MM.1S (cell line): ENCODE measurements at regions not wholly inside any gene's neighbourhood (a gene's known extent, or its start where the extent isn't known, plus 50 kb on each side); places are given as distances from the start of the nearest gene placed in this dataset.

Experiments
- DNase-seq: peaks from one replicate; pipeline ENCODE4 v3.0.0-alpha.2; 2015
- H2AFZ ChIP-seq: fragments of 300-600 bp; sonication (generic); 2 replicates; pipeline ENCODE4 v1.6.0; 2016; ENCODE audit warnings: antibody characterized with exemption, low read length
- H3F3A ChIP-seq: fragments of 300-600 bp; sonication (generic); 2 replicates; pipeline ENCODE4 v1.6.1; 2016; ENCODE audit warnings: mild to moderate bottlenecking, antibody characterized with exemption, low read length, moderate library complexity, mixed read lengths; ENCODE audit not compliant: insufficient read depth
- H3K27ac ChIP-seq: fragments of 300-600 bp; sonication (generic); 2 replicates; pipeline ENCODE4 v1.5.1; 2016; ENCODE audit warnings: mild to moderate bottlenecking, low read length
- H3K27me3 ChIP-seq: fragments of 300-600 bp; sonication (generic); replicated peaks from 2 replicates; pipeline ENCODE4 v1.6.0; 2016; ENCODE audit warnings: low read length; ENCODE audit not compliant: insufficient read depth
- H3K36me3 ChIP-seq: fragments of 300-600 bp; sonication (generic); replicated peaks from 2 replicates; pipeline ENCODE4 v1.6.1; 2016; ENCODE audit warnings: mild to moderate bottlenecking, low read length, mixed read lengths; ENCODE audit not compliant: insufficient read depth
- H3K4me1 ChIP-seq: fragments of 300-600 bp; sonication (generic); 2 replicates; pipeline ENCODE4 v1.6.1; 2016; ENCODE audit warnings: low read length, mixed read lengths
- H3K4me2 ChIP-seq: fragments of 300-600 bp; sonication (generic); 2 replicates; pipeline ENCODE4 v1.6.0; 2016; ENCODE audit warnings: low read depth, low read length
- H3K4me3 ChIP-seq: fragments of 300-600 bp; sonication (generic); 2 replicates; pipeline ENCODE4 v1.5.1; 2016; ENCODE audit warnings: low read length, mixed read lengths
- H3K79me2 ChIP-seq: fragments of 300-600 bp; sonication (generic); 2 replicates; pipeline ENCODE4 v1.6.1; 2016; ENCODE audit warnings: mixed run types, low read length, mixed read lengths
- H3K9ac ChIP-seq: fragments of 300-600 bp; sonication (generic); 2 replicates; pipeline ENCODE4 v1.6.1; 2016; ENCODE audit warnings: low read length, mixed read lengths
- H3K9me2 ChIP-seq: fragments of 300-600 bp; sonication (generic); replicated peaks from 2 replicates; pipeline ENCODE4 v1.6.1; 2016; ENCODE audit warnings: mild to moderate bottlenecking, low read length, mixed read lengths; ENCODE audit not compliant: insufficient read depth
- H3K9me3 ChIP-seq: fragments of 300-600 bp; sonication (generic); replicated peaks from 2 replicates; pipeline ENCODE4 v1.6.1; 2016; ENCODE audit warnings: mild to moderate bottlenecking, low read length, mixed read lengths; ENCODE audit not compliant: insufficient read depth
- H4K20me1 ChIP-seq: fragments of 300-600 bp; sonication (generic); 2 replicates; pipeline ENCODE4 v1.6.1; 2016; ENCODE audit warnings: mild to moderate bottlenecking, low read length, moderate library complexity, mixed read lengths; ENCODE audit not compliant: insufficient read depth
- EZH2 ChIP-seq: fragments of 300-600 bp; sonication (generic); optimal IDR thresholded peaks from 2 replicates; pipeline ENCODE3; 2017; ENCODE audit warnings: low read depth, mild to moderate bottlenecking, antibody characterized with exemption, low read length, mixed read lengths
- EZH2phosphoT487 ChIP-seq: fragments of 300-600 bp; sonication (generic); IDR thresholded peaks from 2 replicates; pipeline ENCODE4 v1.6.1; 2018; ENCODE audit warnings: antibody characterized with exemption, low read length
- TF ChIP-seq, protein P1 (sequence below): fragments of 300-600 bp; sonication (generic); IDR thresholded peaks from 2 replicates; pipeline ENCODE4 v1.5.1; 2016; ENCODE audit warnings: antibody characterized with exemption, low read length, mixed read lengths

- Histone ChIP-seq H3F3A (no peaks in the 10 kb centered on the region), H3K9ac (no peak overlapping the region), H3K4me3 (no peak overlapping the region), H3K9me2 (no peaks in the 10 kb centered on the region), H3K4me2 (no peak overlapping the region), H3K27me3 (no peaks in the 10 kb centered on the region), H4K20me1 (no peaks in the 10 kb centered on the region), H3K4me1 (no peaks in the 10 kb centered on the region), H3K9me3 (no peaks in the 10 kb centered on the region), H3K27ac (no peak overlapping the region), H2AFZ (no peak overlapping the region), H3K79me2 (no peaks in the 10 kb centered on the region), H3K36me3 (no peaks in the 10 kb centered on the region)
- TF ChIP-seq EZH2phosphoT487 (no peak), EZH2 (no peak)
- TF ChIP-seq, protein P1, sequence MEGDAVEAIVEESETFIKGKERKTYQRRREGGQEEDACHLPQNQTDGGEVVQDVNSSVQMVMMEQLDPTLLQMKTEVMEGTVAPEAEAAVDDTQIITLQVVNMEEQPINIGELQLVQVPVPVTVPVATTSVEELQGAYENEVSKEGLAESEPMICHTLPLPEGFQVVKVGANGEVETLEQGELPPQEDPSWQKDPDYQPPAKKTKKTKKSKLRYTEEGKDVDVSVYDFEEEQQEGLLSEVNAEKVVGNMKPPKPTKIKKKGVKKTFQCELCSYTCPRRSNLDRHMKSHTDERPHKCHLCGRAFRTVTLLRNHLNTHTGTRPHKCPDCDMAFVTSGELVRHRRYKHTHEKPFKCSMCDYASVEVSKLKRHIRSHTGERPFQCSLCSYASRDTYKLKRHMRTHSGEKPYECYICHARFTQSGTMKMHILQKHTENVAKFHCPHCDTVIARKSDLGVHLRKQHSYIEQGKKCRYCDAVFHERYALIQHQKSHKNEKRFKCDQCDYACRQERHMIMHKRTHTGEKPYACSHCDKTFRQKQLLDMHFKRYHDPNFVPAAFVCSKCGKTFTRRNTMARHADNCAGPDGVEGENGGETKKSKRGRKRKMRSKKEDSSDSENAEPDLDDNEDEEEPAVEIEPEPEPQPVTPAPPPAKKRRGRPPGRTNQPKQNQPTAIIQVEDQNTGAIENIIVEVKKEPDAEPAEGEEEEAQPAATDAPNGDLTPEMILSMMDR, result no peak
- no peak for DNase-seq
Measured at GRCh38 chr14:27078191-27078590, 480.4 kb upstream of the NOVA1 start.

DNA sequence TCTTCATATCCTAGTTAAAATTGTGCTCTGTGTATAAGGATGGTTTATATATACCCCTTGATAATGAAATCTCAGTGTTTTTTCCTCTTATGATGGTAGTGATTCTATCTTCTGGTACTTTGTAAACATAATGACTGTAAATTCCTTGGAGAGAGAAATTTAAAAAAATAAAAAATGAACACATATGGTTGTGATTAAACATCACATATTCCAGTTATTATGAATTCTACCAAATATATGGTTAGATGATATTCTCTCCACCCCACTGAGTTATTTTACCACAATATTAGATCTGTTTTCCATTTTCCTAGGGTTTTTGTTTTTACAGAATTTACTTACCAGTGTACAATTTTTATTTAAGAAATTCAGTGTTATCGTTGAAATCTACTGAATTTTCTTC, 481.9 kb upstream of the NOVA1 start:
- Histone ChIP-seq H3K27me3 (no peaks in the 10 kb centered on the region), H3K4me2 (no peak overlapping the region), H3K4me1 (no peaks in the 10 kb centered on the region), H3K9ac (no peak overlapping the region), H4K20me1 (no peaks in the 10 kb centered on the region), H3F3A (no peaks in the 10 kb centered on the region), H3K27ac (no peak overlapping the region), H3K79me2 (no peaks in the 10 kb centered on the region), H3K4me3 (no peak overlapping the region), H3K9me2 (no peaks in the 10 kb centered on the region), H3K9me3 (no peaks in the 10 kb centered on the region), H2AFZ (no peak overlapping the region), H3K36me3 (no peaks in the 10 kb centered on the region)
- no peak for TF ChIP-seq EZH2phosphoT487
- TF ChIP-seq EZH2, result no peak
- TF ChIP-seq, protein P1, result no peak
- no peak for DNase-seq

GRCh38 chr14:27085500-27085899, 487.7 kb upstream of the NOVA1 start:
- Histone ChIP-seq H3K9me2 (no peaks in the 10 kb centered on the region), H3K27me3 (no peaks in the 10 kb centered on the region), H3K4me3 (no peak overlapping the region), H4K20me1 (no peaks in the 10 kb centered on the region), H3K79me2 (no peaks in the 10 kb centered on the region), H3K4me1 (no peaks in the 10 kb centered on the region), H2AFZ (no peak overlapping the region), H3F3A (no peaks in the 10 kb centered on the region), H3K27ac (no peak overlapping the region), H3K4me2 (no peak overlapping the region), H3K9ac (no peak overlapping the region), H3K36me3 (no peaks in the 10 kb centered on the region), H3K9me3 (no peaks in the 10 kb centered on the region)
- TF ChIP-seq, protein P1, result no peak
- TF ChIP-seq EZH2, result no peak
- no peak for DNase-seq
